ENCODE measurements at regions not wholly inside any gene's neighbourhood (a gene's known extent, or its start where the extent isn't known, plus 50 kb on each side); places are given as distances from the start of the nearest gene placed in this dataset.

DNA sequence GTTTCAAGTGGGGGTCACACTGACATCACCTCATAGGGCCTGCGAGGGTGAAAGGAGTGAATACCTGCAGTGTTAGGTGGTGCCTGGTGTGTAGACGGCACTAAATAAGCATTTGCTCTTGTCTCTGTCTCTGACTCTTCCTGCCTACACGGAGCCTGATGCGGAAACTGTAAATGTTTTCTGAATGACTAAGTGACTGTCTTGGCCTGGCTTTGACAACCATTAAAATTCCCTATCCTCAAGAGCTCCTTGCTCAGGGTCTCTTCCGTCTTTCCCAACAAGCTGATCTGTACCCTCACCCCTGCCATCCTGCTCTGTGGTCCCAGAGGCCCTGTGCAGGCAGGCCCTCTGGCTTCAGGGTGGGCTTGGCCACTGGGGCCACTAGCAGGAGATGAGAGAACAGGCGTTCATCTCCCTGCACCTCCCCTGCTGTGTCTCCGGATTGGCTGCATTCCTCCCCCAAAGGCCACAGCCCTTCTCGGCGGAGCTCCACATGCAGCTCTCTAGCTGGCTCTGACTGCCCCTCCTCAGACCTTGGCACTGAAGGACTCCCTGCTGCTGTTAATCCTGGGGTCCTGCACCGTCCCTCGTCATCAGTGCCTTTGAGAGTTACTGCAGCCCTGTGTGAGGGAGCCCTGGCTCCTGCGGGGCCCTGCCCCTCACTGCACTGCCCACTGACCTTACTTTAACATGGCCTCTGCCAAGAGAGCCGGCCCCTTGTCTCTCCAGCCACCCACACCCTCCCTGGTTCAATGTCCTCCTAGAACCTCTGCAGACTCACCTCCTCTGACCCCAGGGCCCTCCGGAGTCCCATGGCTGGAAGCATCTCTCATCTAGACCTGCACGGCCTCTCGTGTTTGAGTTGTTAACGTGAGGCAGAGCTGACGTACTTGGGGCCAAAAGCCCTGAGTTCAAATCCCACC, 211.1 kb downstream of the MATN1 start:
- DNase-seq = no peak

DNA sequence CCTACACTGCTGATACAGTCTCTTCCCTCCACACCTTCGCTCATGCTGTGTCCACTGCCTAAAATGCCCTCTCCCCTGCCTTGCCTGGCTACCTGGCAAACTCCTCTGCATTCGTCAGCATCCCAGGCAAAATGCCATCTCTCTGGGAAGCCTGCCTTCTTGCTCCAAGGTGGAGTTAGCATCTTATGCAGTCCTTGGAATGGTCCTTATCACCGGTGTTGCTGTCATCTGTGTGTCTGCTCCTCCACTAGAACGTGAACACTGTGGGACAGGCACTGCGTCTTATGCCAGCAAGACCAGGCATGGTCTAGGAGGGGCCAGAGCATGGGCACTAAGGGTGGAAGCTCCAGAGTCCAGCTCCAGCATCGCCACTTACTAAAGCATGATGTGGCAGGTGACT, 211.8 kb downstream of the MATN1 start:
- DNase-seq = no peak

DNA sequence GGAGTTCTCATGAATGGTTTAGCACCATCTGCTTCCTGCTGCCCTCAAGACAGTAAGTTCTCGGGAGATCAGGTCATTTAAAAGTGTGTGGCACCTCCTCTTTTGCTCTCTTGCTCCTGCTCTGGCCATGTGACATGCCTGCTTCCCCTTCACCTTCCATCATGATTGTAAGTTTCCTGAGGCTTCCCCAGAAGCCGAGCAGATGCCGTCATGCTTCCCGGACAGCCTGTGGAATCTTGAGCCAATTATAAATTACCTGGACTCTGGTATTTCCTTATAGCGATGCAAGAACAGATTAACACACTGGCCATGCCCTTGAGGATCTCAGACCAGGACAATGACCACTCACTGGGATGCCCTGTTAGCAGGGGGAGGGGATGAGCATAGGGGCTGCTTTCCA, 212.3 kb downstream of the MATN1 start:
- DNase-seq = no peak

DNA sequence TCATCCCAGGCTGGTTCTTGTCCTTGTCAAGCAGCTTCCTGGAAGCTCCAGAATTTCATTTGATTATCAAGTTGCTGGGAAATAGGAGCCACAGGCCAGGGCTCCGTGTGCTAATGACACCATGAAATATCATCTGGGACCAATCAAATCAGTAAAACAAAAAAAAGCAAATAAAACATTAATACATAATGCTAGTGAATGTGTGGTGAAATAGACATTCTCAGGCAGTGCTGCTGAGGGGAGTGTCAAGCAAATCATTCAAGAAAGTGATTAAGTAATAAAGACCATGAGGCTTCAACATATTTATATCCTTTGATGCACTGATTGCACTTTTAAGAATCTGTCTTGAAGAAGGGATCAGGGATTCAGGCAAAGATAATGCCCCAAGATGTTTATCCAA, 213.7 kb downstream of the MATN1 start:
- DNase-seq = no peak

DNA sequence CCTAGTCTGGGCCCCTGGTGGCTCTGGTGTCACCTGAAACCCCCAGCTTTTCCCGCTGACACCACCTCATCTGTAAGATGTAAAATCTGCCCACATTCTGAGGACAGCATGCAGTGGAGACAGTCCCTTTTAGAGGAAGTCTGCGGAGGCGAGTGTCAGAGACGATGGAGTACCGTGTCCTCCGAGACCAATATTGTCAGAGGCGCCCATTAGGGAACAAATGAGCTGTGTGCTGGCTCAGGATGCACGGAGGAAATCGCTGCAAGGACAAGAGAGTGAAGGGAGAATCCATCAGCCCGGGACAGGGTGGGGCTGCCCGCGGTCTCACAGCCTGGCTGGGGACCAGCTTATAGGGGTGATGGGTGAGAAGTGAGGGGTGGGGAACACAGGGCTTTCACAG, 214.8 kb downstream of the MATN1 start:
- no peak for DNase-seq

DNA sequence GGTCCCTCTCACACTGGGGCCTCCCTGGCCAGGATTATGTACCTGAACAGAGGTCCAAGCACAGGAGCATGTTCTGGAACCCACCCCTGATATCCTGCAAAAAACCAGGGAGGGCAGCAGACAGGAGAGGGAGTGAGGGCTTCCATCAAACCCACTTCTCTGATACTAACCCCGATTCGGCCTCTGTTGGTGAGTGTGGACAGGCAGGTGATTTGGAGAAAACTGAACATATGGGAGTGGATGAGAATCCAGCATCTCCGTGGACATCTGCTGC, 215.3 kb downstream of the MATN1 start:
- DNase-seq = no peak

DNA sequence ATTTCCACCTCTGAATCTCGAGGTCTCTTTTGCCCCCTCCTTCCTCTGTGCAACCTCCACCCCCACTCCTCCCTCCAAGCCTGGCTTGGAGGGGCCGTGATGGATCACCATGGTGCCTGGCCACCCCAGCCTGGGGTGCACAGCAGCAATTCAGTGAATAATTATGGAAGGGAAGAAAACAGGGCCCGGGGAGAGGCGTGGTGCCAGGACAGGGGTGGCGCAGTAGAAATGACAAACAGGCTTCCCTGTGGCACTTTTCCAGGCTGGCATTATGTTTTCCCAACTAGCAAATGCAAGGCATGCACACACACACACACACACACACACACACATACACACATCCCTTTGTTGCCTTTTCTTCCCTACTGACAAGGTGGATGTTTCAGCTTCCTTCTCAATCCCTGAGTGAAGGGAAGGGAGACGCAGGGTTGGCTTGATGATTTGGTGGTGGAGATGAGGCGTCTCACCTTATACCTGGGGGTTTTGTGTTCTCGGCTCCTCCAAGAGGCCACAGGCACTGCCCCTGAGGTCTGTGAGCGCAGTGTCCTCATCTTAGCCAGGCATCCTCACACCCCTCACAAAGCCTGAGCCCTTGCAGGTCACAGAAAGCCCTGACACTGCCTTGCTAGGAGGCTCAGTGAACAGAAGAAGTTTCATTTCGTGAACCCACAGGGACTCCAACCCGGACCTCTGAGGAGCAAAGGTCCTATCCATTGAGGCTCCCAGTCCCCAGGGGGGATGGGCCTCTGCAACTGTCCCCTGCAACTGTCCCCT, 215.8 kb downstream of the MATN1 start:
- no peak for DNase-seq

DNA sequence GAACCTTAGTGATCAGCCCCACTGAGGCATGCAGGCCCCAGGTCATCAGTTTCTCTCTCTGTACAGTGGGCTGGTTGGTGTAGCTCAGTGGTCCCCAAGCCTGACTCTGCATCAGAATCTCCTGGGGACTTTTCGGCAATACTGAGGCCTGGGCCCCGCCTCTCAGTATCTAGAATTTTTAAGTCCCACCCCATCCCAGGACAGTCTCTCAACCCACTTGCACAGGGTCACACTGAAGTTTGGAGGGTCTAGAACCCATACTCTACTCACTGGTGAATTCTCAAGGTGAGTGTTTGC, 216.4 kb downstream of the MATN1 start:
- no peak for DNase-seq

DNA sequence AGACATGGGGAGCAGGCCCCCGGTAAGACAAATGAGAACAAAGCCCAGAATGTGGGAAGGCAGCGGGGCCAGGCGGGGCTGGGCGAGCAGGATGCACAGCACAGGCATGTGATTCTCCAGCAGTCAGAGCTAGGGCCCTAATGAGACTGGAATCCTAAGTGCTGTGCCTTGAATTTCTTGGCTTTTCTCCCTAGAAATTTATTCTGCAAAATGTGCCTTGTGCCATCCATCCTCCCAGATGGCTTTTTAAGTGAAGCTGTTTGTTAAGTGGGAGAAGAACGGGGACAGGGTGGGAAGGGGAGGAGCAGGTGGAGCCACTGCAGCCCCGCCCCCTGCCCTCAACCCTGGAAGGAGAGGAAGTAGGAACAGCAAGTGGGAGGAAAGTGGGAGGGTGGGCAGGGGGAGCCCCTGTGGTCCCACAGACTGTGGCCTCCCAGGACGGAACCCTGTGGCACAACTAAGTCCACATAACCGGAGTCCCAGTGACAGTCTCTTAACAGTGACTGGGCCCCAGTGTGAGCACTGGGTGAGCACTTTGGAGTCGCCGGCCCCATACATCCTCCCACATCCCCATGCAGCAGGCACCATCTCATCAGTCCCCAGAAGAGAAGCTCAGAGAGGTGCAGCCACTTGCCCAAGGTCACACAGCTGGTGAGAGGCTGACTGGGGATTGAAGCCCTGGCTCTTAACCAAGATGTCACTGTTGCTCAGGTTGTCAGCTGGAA, 216.9 kb downstream of the MATN1 start:
- DNase-seq = no peak

DNA sequence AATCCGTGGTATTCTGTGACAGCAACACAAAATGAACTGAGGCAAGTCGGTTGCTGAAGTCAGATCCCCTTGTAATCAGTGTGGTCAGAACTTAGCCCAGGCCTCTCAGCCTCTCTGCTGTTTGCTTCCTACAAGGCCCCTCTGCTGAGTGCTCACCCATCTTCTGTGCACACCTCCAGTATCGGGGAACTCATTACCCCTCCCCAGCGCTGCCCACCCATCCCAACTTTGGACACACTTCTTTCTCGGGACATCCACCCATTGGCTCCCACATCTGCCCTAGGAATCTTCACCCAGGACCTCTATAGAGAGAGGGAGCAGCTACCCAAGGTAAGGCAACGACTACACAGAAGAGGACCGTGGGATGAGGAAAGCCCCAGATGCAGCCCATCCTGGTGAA, 217.5 kb downstream of the MATN1 start:
- DNase-seq = no peak

DNA sequence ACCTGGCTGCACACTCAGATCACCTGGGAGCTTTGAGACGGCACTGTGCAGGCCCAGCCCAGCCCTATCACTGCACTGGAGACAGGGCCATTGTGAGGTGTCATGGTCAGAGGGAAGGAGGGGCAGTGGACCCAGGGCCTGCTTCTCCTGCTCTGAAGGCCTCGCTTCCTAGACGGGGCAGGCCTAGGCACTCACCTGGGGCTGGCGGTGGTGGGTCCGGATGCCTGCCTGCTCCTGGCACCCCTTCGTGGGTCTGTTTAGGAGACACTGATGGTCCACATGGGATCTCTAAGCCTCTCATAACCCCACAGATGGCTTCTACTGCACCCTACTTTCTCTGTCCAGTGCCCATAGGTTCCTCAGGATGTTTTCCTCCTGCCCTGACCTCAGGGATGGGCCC, 230.9 kb downstream of the MATN1 start:
- no peak for DNase-seq

DNA sequence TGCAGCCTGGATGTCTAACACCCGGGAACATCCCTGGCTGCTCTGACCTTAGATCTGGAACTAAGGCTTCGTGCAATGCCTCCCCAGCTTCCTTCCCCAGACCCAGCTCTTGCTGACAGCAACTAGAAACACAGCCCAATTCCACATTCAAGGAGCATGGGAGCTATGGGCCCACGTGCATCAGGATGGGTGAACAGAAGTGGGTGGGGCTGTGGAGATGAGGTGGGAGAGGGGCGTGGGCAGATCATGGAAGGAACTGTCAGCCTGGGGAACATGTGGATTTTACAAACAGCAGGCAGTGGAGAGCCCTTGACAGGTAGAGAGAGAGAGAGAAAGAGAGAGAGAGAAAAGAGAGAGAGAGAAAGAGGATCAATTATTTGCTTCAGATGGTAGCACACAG, 231.6 kb downstream of the MATN1 start:
- no peak for DNase-seq

DNA sequence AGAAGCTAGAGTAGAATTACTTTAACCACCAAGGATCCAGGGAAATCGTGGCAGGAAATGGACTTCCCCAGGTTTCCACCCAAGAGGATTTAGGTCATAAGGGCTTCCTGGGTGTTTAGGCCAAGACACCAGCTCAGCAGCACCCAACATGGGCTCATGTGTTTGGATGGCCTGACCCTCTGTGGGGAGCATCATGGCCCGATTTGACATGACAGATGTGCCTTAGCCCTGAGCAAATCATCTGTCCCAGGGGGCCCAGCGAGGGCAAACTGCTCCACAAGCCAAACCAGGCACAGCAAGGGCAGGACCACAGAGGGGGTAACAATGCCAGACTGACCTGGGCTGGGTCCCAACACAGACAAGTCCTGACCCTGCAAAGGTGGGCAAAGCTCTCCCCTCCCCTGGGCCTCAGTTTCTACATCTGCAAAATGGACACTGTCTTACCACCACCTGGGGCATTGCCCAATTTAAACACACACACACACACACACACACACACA, 232.8 kb downstream of the MATN1 start:
- DNase-seq = no peak

DNA sequence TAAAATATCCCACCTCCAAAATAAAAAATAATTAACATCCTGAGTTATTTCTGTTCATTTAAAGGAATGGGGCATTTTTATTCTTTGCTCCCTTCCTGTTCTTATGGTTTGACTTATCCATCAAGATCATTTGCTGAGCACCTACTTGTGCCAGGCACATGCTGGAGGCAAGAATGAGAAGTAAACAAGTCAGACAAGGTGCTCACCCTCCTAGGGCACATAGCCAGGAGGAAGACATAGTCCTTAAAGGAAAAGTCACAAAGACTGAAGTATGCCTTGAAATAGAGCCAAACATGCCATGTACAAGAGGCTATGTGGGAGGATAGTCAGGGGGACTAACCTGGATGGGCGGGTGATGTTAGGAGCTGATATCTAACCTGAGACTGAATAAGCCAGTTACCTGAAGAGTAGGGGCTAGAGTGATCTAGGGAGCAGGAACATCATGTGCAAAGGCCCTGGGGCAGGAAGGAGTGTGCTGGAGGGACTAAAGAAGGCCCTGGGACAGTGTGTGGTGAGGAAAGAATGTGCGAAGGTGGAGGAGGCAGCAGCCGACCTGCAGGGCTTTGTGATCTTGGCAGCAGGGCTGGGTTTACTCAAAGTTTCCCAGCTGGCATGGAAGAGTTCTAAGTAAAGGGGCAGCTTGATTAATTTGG, 233.5 kb downstream of the MATN1 start:
- no peak for DNase-seq

DNA sequence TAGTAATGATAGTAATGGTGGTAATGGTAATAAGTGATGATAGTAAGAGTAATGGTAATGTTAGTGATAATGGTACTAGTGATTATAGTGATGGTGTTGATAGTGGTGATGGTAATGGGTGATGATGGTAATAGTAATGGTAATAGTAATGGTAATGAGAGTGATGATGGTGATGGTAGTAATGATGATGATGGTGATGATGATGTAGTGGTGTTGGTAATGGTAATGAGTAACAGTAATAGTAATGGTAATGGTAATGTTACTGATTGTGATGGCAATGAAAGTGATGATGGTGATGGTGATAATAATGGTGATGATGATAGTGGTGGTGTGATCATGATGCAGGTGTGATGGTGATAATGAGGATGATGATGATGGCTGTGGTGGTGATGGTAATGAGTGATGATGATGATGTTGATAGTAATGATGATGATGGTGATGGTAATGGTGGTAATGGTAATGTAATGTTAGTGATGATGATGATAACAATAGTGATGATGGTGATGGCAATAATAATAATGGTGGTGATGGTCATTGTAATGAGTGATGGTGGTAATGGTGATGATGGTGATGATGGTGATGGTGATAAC, 235.0 kb downstream of the MATN1 start:
- no peak for DNase-seq

DNA sequence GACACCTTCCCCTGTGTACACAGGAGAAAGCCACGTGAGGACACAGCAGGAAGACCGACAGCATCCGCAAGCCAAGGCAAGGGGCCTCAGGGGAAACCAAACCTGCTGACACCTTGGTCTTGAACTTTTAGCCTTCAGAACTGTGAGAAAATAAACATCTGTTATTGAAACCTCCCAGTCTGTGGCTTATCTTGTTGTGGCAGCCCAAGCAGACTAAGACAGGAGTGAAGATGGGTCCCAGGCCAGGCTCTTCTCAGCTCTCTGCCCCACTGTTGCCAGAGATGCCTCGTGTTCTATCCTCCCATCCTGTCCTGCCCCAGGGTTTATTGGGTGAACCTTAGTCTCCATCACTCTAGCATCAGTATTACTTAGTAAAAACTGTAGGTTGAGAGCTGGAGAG, 236.3 kb downstream of the MATN1 start:
- DNase-seq = no peak

DNA sequence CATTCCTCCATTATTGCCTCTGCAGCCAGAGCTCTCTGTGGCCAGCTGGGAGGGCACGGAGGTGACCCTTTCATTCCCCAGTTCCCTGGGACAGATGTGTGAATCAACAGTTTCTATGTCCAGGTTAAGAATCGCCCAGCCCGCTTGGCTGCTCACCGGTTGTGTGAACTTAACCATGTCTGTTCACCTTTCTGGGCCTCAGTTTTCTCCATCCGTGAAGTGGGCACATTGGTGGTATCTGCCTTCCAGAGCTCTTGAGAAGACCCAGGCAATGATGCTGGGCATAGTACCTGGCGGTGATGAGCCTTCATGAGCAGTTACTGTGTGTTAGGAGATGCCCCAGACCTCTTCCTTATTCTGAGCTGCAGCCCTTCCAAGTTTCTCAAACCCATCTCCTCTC, 238.3 kb downstream of the MATN1 start:
- no peak for DNase-seq

DNA sequence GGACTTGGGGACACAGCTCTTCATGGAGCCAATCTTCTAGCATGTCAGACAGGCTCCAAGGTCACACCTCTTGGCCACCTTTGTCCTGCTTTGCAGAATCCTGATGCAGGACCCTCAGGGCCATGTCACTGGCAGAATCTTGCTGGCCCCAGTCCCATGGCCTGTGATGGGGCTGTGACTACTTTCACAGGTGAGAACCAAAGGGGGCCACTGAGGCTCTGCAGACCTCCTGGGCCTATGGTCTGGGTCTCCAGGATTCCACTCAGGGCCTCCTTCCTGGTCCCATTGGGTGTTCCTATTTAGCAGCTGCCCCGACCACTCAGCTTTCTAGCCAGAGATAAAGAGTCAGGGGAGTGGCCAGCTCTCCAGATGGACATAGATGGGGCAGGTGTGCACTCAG, 238.7 kb downstream of the MATN1 start:
- no peak for DNase-seq

DNA sequence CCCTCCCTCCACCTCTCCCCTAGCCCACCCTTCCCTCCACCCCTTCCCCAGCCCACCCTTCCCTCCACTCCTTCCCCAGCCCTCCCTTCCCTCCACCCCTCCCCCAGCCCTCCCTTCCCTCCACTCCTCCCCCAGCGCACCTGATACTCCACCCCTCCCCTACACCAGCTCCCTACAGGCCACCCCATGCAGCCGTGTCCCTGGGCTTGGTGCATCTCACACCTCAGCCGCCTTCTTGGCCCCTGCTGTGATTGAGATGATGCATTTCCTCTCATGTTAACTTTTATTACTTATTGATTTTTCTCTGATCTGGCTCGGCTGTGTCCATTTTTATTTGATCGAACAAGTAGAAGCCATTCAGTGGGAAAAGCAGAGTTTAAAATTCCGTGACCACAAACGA, 243.8 kb downstream of the MATN1 start:
- no peak for DNase-seq

DNA sequence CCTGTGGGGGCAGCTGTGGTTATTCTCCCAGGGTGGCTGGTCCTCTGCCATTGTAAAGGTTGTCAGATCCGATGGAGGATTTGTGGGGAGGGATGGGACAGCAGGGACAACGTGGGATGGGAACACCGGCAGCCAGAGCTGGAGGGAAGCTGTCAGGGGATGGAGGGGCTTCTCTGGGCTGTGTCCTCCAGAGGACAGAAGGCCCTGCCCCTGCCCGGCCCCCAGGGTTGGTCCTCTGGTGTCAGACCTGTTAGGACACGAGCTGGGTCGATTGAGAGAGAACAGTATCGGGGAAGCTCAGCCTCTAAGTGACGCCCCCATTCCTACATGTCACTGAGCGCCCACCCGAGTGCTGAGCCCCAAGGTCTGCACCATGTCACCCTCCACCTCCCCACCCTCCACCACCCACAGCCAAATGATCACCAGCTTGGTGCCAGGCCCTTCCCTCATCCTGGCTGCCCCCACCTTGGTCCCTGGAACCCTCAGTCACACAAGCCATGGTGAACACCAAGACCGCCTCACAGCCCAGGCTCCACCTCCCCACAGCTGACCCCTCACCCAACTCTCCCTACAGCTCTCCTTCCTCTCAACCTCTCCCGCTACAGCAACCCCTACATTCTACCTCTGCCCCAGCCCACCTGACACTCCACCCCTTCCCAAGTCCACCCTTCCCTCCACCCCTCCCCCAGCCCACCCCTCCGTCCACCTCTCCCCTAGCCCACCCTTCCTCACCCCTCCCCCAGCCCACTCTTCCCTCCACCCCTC, 244.4 kb downstream of the MATN1 start:
- DNase-seq = no peak

DNA sequence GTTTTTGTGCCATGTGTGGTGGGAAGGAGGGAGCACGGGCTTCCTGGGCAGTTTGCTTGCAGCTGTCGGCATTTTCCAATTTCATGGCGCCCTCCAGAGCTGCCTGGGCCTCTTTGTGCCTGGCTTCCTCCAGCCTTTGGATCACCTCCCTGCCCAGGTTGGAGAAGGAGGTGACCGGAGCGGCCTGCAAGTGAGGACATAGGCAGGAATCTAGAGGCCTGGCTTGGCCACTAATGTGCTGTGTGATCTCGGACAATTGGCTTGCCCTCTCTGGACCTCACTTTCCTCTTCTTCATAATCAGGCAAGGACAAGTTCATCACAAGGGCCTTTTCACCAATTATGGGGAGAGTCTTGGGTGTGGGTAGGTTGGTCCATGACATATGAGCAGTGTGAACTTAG, 245.1 kb downstream of the MATN1 start:
- DNase-seq = no peak

DNA sequence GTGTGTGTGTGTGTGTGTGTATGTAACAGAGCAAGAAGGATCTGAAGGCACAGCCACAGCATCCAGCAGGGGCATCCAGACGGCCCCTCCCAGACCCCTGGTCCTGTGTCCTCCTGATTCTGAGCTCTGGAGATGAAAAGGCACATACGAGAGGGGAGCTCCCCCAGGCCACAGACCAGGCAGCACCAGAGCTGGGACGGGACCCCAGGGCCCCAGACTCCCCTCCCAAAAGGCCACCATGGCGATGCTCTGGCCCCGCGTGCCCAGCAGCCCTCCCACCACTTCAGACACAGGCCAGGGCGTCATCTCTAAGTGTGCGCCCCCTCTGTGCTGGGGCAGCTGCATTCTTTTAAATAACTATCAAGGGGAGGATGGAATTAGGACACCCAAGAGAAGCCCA, 245.8 kb downstream of the MATN1 start:
- no peak for DNase-seq
